Loucy (cell line): ENCODE measurements at regions not wholly inside any gene's neighbourhood (a gene's known extent, or its start where the extent isn't known, plus 50 kb on each side); places are given as distances from the start of the nearest gene placed in this dataset.

Experiments
- H2AFZ ChIP-seq: fragments of 200-600 bp; sonication (generic); 2 replicates; pipeline ENCODE4 v1.6.0; 2016; ENCODE audit warnings: antibody characterized with exemption, mild to moderate bottlenecking, low read length, moderate library complexity
- H3F3A ChIP-seq: fragments of 200-600 bp; 2 replicates; pipeline ENCODE4 v1.6.0; 2016; ENCODE audit warnings: antibody characterized with exemption, low read depth, mild to moderate bottlenecking
- H3K27me3 ChIP-seq: fragments of 200-600 bp; sonication (generic); 2 replicates; pipeline ENCODE4 v1.6.1; 2014; ENCODE audit warnings: low read length, mild to moderate bottlenecking; ENCODE audit not compliant: insufficient read depth, poor library complexity, severe bottlenecking
- H3K36me3 ChIP-seq: fragments of 200-600 bp; sonication (generic); 2 replicates; pipeline ENCODE4 v1.6.1; 2016; ENCODE audit warnings: low read length; ENCODE audit not compliant: insufficient read depth
- H3K4me1 ChIP-seq: fragments of 200-600 bp; sonication (generic); 2 replicates; pipeline ENCODE4 v1.5.1; 2014; ENCODE audit warnings: low read length, mild to moderate bottlenecking; ENCODE audit not compliant: insufficient read depth, poor library complexity, severe bottlenecking
- H3K4me2 ChIP-seq: fragments of 200-600 bp; sonication (generic); 2 replicates; pipeline ENCODE4 v1.6.0; 2014; ENCODE audit warnings: antibody characterized with exemption, low read length, low read depth, mild to moderate bottlenecking; ENCODE audit not compliant: poor library complexity, severe bottlenecking
- H3K4me3 ChIP-seq: fragments of 200-600 bp; sonication (generic); 2 replicates; pipeline ENCODE4 v1.5.1; 2014; ENCODE audit warnings: low read length, mild to moderate bottlenecking, mixed read lengths; ENCODE audit not compliant: poor library complexity, severe bottlenecking
- H3K79me2 ChIP-seq: fragments of 200-600 bp; sonication (generic); 2 replicates; pipeline ENCODE4 v1.6.1; 2014; ENCODE audit warnings: low read length; ENCODE audit not compliant: insufficient read depth
- H3K9ac ChIP-seq: fragments of 200-600 bp; sonication (generic); 2 replicates; pipeline ENCODE4 v1.6.0; 2014; ENCODE audit warnings: mild to moderate bottlenecking, low read depth, low read length, moderate library complexity; ENCODE audit not compliant: poor library complexity, severe bottlenecking
- H3K9me2 ChIP-seq: fragments of 200-600 bp; sonication (generic); replicated peaks from 2 replicates; pipeline ENCODE4 v1.6.1; 2016; ENCODE audit warnings: low read depth, low read length, mixed read lengths
- H3K9me3 ChIP-seq: fragments of 200-600 bp; sonication (generic); 2 replicates; pipeline ENCODE4 v1.6.1; 2014; ENCODE audit warnings: mild to moderate bottlenecking, antibody characterized with exemption, low read length, low read depth; ENCODE audit not compliant: insufficient read depth
- H4K20me1 ChIP-seq: fragments of 200-600 bp; sonication (generic); 2 replicates; pipeline ENCODE4 v1.6.0; 2014; ENCODE audit warnings: antibody characterized with exemption, low read length, mild to moderate bottlenecking; ENCODE audit not compliant: insufficient read depth, poor library complexity, severe bottlenecking
- EZH2phosphoT487 ChIP-seq: fragments of 200-600 bp; IDR thresholded peaks from 2 replicates; pipeline ENCODE4 v1.6.1; 2018; ENCODE audit warnings: antibody characterized with exemption, mild to moderate bottlenecking, moderate library complexity, borderline replicate concordance
- TF ChIP-seq, protein P1 (sequence below): fragments of 200-600 bp; sonication (generic); conservative IDR thresholded peaks from 2 replicates; pipeline ENCODE4 v1.5.1; 2014; ENCODE audit warnings: mild to moderate bottlenecking, antibody characterized with exemption, low read length

DNA sequence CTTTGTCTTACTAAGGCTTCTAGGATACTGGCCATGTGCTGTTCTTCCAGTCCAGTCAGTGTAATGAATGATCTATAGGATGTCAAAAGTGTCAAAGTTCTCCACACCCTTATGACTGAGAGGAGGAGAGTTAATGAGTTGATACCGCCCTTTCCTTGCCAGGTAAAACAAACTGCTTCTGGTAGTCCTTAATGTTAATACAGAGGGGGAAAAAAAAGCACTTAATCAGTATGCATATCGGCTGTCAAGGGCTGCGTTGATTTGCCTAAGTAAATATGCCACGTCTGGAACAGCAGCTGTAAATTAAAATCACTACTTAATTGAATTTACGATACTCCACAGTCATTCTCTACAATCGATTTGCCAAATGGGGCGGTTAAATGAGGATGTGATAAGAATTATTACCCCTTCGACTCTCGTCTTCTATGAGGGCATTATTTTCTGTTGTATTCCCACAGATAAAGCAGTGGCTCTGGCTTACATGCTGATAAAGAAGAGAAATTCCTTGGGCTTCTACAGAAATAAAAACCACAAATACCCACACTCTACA, 416.0 kb downstream of the KCNH5 start:
- no peaks in the 10 kb centered on the region for H4K20me1 ChIP-seq
- no peak overlapping the region for H3K9ac ChIP-seq
- H3K4me1 ChIP-seq, result no peaks in the 10 kb centered on the region
- H3K4me2 ChIP-seq, result no peak overlapping the region
- H3K36me3 ChIP-seq, result no peaks in the 10 kb centered on the region
- no peaks in the 10 kb centered on the region for H3K27me3 ChIP-seq
- no peak overlapping the region for H3K4me3 ChIP-seq
- no peak overlapping the region for H2AFZ ChIP-seq
- no peaks in the 10 kb centered on the region for H3F3A ChIP-seq
- H3K79me2 ChIP-seq, result no peaks in the 10 kb centered on the region
- TF ChIP-seq, protein P1, sequence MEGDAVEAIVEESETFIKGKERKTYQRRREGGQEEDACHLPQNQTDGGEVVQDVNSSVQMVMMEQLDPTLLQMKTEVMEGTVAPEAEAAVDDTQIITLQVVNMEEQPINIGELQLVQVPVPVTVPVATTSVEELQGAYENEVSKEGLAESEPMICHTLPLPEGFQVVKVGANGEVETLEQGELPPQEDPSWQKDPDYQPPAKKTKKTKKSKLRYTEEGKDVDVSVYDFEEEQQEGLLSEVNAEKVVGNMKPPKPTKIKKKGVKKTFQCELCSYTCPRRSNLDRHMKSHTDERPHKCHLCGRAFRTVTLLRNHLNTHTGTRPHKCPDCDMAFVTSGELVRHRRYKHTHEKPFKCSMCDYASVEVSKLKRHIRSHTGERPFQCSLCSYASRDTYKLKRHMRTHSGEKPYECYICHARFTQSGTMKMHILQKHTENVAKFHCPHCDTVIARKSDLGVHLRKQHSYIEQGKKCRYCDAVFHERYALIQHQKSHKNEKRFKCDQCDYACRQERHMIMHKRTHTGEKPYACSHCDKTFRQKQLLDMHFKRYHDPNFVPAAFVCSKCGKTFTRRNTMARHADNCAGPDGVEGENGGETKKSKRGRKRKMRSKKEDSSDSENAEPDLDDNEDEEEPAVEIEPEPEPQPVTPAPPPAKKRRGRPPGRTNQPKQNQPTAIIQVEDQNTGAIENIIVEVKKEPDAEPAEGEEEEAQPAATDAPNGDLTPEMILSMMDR, result no peak
- TF ChIP-seq EZH2phosphoT487, result no peak
- H3K9me2 ChIP-seq, result no peaks in the 10 kb centered on the region
- no peaks in the 10 kb centered on the region; the same call in 1 of the 2 replicates for H3K9me3 ChIP-seq

- Histone ChIP-seq H3K9ac (no peak overlapping the region), H3F3A (no peaks in the 10 kb centered on the region), H2AFZ (no peak overlapping the region), H3K27me3 (no peaks in the 10 kb centered on the region), H3K4me1 (no peaks in the 10 kb centered on the region), H3K36me3 (no peaks in the 10 kb centered on the region), H4K20me1 (no peaks in the 10 kb centered on the region), H3K4me3 (no peak overlapping the region), H3K79me2 (no peaks in the 10 kb centered on the region), H3K4me2 (no peak overlapping the region), H3K9me3 (no peaks in the 10 kb centered on the region; the same call in 1 of the 2 replicates), H3K9me2 (no peaks in the 10 kb centered on the region)
- TF ChIP-seq, protein P1, result no peak
- no peak for TF ChIP-seq EZH2phosphoT487
Observed at GRCh38 chr14:62631176-62631575, 414.1 kb downstream of the KCNH5 start.

DNA sequence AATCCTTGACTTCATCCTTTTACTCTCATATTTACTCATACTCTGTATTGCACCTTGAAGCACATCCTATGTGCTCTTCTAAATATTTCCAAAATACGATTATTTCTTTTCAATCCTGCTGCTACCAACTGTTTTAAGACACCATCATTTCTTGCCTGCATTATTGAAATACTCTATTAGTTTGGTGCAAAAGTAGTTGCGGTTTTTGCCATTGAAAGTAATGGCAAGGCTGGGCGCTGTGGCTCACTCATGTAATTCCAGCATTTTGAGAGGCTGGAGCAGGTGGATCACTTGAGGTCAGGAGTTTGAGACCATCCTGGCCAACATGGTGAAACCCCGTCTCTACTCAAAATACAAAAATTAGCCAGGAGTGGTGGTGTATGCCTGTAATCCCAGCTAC, 412.5 kb downstream of the KCNH5 start:
- Histone ChIP-seq H2AFZ (no peak overlapping the region), H3K4me2 (no peak overlapping the region), H3K36me3 (no peaks in the 10 kb centered on the region), H3K4me1 (no peaks in the 10 kb centered on the region), H3K79me2 (no peaks in the 10 kb centered on the region), H3K9me2 (no peaks in the 10 kb centered on the region), H3K4me3 (no peak overlapping the region), H3K9ac (no peak overlapping the region), H3F3A (no peaks in the 10 kb centered on the region), H3K27me3 (no peaks in the 10 kb centered on the region), H4K20me1 (no peaks in the 10 kb centered on the region), H3K9me3 (no peaks in the 10 kb centered on the region)
- TF ChIP-seq, protein P1, result no peak
- no peak for TF ChIP-seq EZH2phosphoT487
